Endothelial cell of umbilical vein (primary cell): ENCODE measurements at regions not wholly inside any gene's neighbourhood (a gene's known extent, or its start where the extent isn't known, plus 50 kb on each side); places are given as distances from the start of the nearest gene placed in this dataset.

Source experiments
- BruUV-seq: library from RNA; stranded (reverse); fragments of 400-500 nt; replicated peaks from 2 replicates; lab custom pipeline; 2021; lab: Mats Ljungman, UMichigan
- CTCF ChIA-PET: fragments of 300-600, 350-600 bp; sonication (Branson Sonifier 250); formaldehyde crosslinking; loops from one replicate; lab custom pipeline; 2021; ENCODE audit warnings: antibody characterized with exemption, inconsistent platforms; lab: Charles Lee
- POLR2A ChIA-PET: fragments of 300-600, 350-600 bp; sonication (Branson Sonifier 250); formaldehyde crosslinking; loops from one replicate; lab custom pipeline; 2021; ENCODE audit warnings: antibody characterized with exemption, inconsistent platforms; lab: Charles Lee
- DNase-seq: peaks from one replicate; pipeline ENCODE4 v3.0.0-alpha.2; 2011; ENCODE audit warnings: low read depth, low spot score
- FAIRE-seq: peaks from 2 replicates; lab custom pipeline; 2011; peaks lifted over from hg19 to GRCh38; lab: Jason Lieb, UNC
- H2AFZ ChIP-seq: 2 replicates; pipeline ENCODE4 v1.6.0; 2012; ENCODE audit warnings: low read depth, low read length, control low read depth, inconsistent platforms
- H3K27ac ChIP-seq: 2 replicates; pipeline ENCODE4 v1.5.1; 2011; ENCODE audit warnings: low read depth, mild to moderate bottlenecking, control low read depth, low read length, moderate library complexity; ENCODE audit not compliant: insufficient read depth
- H3K27me3 ChIP-seq, 2 experiments: 2 replicates each; pipeline versions ENCODE4 v1.6.0 to v1.6.1; 2011; ENCODE audit warnings: low read length in 2 of 2, mixed read lengths in 1 of 2; ENCODE audit not compliant: control insufficient read depth in 2 of 2, insufficient read depth in 2 of 2
- H3K36me3 ChIP-seq, 2 experiments: 2 replicates in 1 of 2; 3 replicates in 1 of 2; pipeline ENCODE4 v1.5.1; 2011; ENCODE audit warnings: low read length in 2 of 2, mild to moderate bottlenecking in 1 of 2, moderate library complexity in 1 of 2; ENCODE audit not compliant: control insufficient read depth in 2 of 2, insufficient read depth in 2 of 2; ENCODE audit errors: extremely low read depth in 1 of 2
- H3K4me1 ChIP-seq: 3 replicates; pipeline ENCODE4 v1.5.1; 2011; ENCODE audit warnings: mild to moderate bottlenecking, low read length; ENCODE audit not compliant: control insufficient read depth, insufficient read depth; ENCODE audit errors: extremely low read depth
- H3K4me2 ChIP-seq: 2 replicates; pipeline ENCODE4 v1.6.1; 2011; ENCODE audit warnings: low read length, control low read depth, mixed read lengths; ENCODE audit not compliant: insufficient read depth
- H3K4me3 ChIP-seq, 3 experiments: fragments of 200-600 bp in 1 of 3; sonication (generic), shearing (Covaris generic) in 1 of 3; replicated peaks in 1 of 3; 2 replicates each; pipeline ENCODE4 v1.5.1; 2011 to 2016; ENCODE audit warnings: control low read depth in 3 of 3, low read length in 3 of 3, mild to moderate bottlenecking in 2 of 3, inconsistent platforms in 1 of 3, low read depth in 1 of 3, moderate library complexity in 1 of 3; ENCODE audit not compliant: insufficient read depth in 1 of 3
- H3K79me2 ChIP-seq: 2 replicates; pipeline ENCODE4 v1.6.0; 2012; ENCODE audit warnings: low read length, inconsistent platforms; ENCODE audit not compliant: control insufficient read depth, insufficient read depth
- H3K9ac ChIP-seq: replicated peaks from 2 replicates; pipeline ENCODE3; 2011; ENCODE audit warnings: low read length, control low read depth; ENCODE audit not compliant: insufficient read depth; ENCODE audit errors: extremely low read depth
- H3K9me1 ChIP-seq: replicated peaks from 3 replicates; pipeline ENCODE4 v1.6.0; 2011; ENCODE audit warnings: mild to moderate bottlenecking, low read length; ENCODE audit not compliant: control insufficient read depth, insufficient read depth; ENCODE audit errors: extremely low read depth
- H3K9me3 ChIP-seq: replicated peaks from 2 replicates; pipeline ENCODE4 v1.5.1; 2012; ENCODE audit warnings: low read length, inconsistent platforms; ENCODE audit not compliant: control insufficient read depth, insufficient read depth
- H4K20me1 ChIP-seq: replicated peaks from 2 replicates; pipeline ENCODE3; 2011; ENCODE audit warnings: mild to moderate bottlenecking, low read length; ENCODE audit not compliant: control insufficient read depth, insufficient read depth; ENCODE audit errors: extremely low read depth
- EZH2 ChIP-seq: IDR thresholded peaks from 2 replicates; pipeline ENCODE4 v1.6.1; 2012; ENCODE audit warnings: borderline replicate concordance, low read depth, mild to moderate bottlenecking, moderate library complexity, low read length, inconsistent platforms; ENCODE audit not compliant: severe bottlenecking
- FOS ChIP-seq: IDR thresholded peaks from 2 replicates; pipeline ENCODE4 v1.6.1; 2011; ENCODE audit warnings: mild to moderate bottlenecking, low read length, moderate library complexity, borderline replicate concordance; ENCODE audit not compliant: insufficient read depth
- GATA2 ChIP-seq: IDR thresholded peaks from 2 replicates; pipeline ENCODE4 v1.7.0; 2011; ENCODE audit warnings: low read depth, mild to moderate bottlenecking, moderate library complexity, mixed read lengths, low read length; ENCODE audit not compliant: insufficient read length, insufficient read depth
- JUN ChIP-seq: IDR thresholded peaks from 2 replicates; pipeline ENCODE4 v1.6.1; 2011; ENCODE audit warnings: borderline replicate concordance, low read depth; ENCODE audit not compliant: insufficient read length, insufficient read depth
- MYC ChIP-seq: IDR thresholded peaks from one replicate; pipeline ENCODE4 v1.6.1; 2011; ENCODE audit warnings: mild to moderate bottlenecking, low read depth, low read length
- POLR2A ChIP-seq: IDR thresholded peaks from 2 replicates; pipeline ENCODE4 v1.6.1; 2012; ENCODE audit warnings: low read depth, mild to moderate bottlenecking, control low read depth, low read length
- POLR2AphosphoS5 ChIP-seq: IDR thresholded peaks from 2 replicates; pipeline ENCODE4 v1.6.1; 2012; ENCODE audit warnings: low read depth, mild to moderate bottlenecking, control low read depth, low read length, moderate library complexity; ENCODE audit not compliant: insufficient read depth
- dilution Hi-C: fragments of 300-500 bp; cut with MboI; formaldehyde crosslinking; loops from one replicate; pipeline ENCODE4 v1.15.0; 2019; ENCODE audit warnings: low sequenced_read_pairs; ENCODE audit not compliant: extremely low pct_ligation_motif_present
- intact Hi-C: fragments of 100-400 bp; cut with micrococcal nuclease; formaldehyde crosslinking; loops from one replicate; pipeline ENCODE4 v1.10.0; 2022
- TF ChIP-seq, protein P1 (sequence below), 2 donors: IDR thresholded peaks; 1 replicate in 1 of 2; 2 replicates in 1 of 2; pipeline ENCODE4 v1.5.1; 2011; ENCODE audit warnings: low read length in 2 of 2, mild to moderate bottlenecking in 2 of 2, moderate library complexity in 2 of 2, control low read depth in 1 of 2, inconsistent platforms in 1 of 2, low read depth in 1 of 2; ENCODE audit not compliant: insufficient read depth in 1 of 2; ENCODE audit errors: extremely low read depth in 1 of 2
- TF ChIP-seq, protein P2 (sequence below): IDR thresholded peaks from 2 replicates; pipeline ENCODE4 v1.6.1; 2011; ENCODE audit not compliant: insufficient read depth, insufficient read length

- DNase-seq (no peak), FAIRE-seq (no peak)
- no peaks in the 10 kb centered on the region for H3K9me1 ChIP-seq
- TF ChIP-seq EZH2 (no peak), JUN (no peak), GATA2 (no peak), POLR2AphosphoS5 (no peak), MYC (no peak), FOS (no peak), POLR2A (no peak)
- TF ChIP-seq, protein P1, sequence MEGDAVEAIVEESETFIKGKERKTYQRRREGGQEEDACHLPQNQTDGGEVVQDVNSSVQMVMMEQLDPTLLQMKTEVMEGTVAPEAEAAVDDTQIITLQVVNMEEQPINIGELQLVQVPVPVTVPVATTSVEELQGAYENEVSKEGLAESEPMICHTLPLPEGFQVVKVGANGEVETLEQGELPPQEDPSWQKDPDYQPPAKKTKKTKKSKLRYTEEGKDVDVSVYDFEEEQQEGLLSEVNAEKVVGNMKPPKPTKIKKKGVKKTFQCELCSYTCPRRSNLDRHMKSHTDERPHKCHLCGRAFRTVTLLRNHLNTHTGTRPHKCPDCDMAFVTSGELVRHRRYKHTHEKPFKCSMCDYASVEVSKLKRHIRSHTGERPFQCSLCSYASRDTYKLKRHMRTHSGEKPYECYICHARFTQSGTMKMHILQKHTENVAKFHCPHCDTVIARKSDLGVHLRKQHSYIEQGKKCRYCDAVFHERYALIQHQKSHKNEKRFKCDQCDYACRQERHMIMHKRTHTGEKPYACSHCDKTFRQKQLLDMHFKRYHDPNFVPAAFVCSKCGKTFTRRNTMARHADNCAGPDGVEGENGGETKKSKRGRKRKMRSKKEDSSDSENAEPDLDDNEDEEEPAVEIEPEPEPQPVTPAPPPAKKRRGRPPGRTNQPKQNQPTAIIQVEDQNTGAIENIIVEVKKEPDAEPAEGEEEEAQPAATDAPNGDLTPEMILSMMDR (IDR thresholded peaks at IDR 0.05; ENCODE audit: extremely low read depth in 1 of 2, insufficient read depth in 1 of 2, low read depth in 1 of 2, low read length in 2 of 2) = no peak
- TF ChIP-seq, protein P2, sequence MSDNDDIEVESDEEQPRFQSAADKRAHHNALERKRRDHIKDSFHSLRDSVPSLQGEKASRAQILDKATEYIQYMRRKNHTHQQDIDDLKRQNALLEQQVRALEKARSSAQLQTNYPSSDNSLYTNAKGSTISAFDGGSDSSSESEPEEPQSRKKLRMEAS = no peak
- H3K27me3 ChIP-seq = no peaks in the 10 kb centered on the region
- H3K36me3 ChIP-seq = no peaks in the 10 kb centered on the region
- POLR2A ChIA-PET = no interaction called here
- H3K79me2 ChIP-seq = no peaks in the 10 kb centered on the region
- H3K9ac ChIP-seq = no peak overlapping the region
- CTCF ChIA-PET = no interaction called here
- H4K20me1 ChIP-seq = no peaks in the 10 kb centered on the region
- no peak overlapping the region for H3K4me3 ChIP-seq
- BruUV-seq = no TSS peak
- intact Hi-C loops (no loop called here), dilution Hi-C loops (no loop called here)
- no peak overlapping the region for H3K27ac ChIP-seq
- H2AFZ ChIP-seq = no peak overlapping the region
- H3K9me3 ChIP-seq = peaks cover 3% of the 10 kb centered on the region
- no peak overlapping the region for H3K4me2 ChIP-seq
- no peaks in the 10 kb centered on the region for H3K4me1 ChIP-seq
Measured at GRCh38 chr11:115103921-115104320, 400.3 kb downstream of the CADM1 start.
